Uterus (tissue), 2 donors: ENCODE measurements at regions not wholly inside any gene's neighbourhood (a gene's known extent, or its start where the extent isn't known, plus 50 kb on each side); places are given as distances from the start of the nearest gene placed in this dataset.

ENCODE experiments used
- POLR2A ChIP-seq, 2 donors: fragments of 450-650 bp; IDR thresholded peaks; one replicate each; pipeline ENCODE4 v1.6.1; 2016; ENCODE audit warnings: antibody characterized with exemption in 2 of 2, mild to moderate bottlenecking in 1 of 2, moderate library complexity in 1 of 2
- TF ChIP-seq, protein P1 (sequence below), 4 experiments: fragments of 200-600 bp in 2 of 4; fragments of 450-650 bp in 2 of 4; sonication (generic) in 2 of 4; IDR thresholded peaks; one replicate each; pipeline ENCODE4 v1.5.1; 2016 to 2019; ENCODE audit warnings: antibody characterized with exemption in 4 of 4, mild to moderate bottlenecking in 2 of 4, moderate library complexity in 1 of 4

DNA sequence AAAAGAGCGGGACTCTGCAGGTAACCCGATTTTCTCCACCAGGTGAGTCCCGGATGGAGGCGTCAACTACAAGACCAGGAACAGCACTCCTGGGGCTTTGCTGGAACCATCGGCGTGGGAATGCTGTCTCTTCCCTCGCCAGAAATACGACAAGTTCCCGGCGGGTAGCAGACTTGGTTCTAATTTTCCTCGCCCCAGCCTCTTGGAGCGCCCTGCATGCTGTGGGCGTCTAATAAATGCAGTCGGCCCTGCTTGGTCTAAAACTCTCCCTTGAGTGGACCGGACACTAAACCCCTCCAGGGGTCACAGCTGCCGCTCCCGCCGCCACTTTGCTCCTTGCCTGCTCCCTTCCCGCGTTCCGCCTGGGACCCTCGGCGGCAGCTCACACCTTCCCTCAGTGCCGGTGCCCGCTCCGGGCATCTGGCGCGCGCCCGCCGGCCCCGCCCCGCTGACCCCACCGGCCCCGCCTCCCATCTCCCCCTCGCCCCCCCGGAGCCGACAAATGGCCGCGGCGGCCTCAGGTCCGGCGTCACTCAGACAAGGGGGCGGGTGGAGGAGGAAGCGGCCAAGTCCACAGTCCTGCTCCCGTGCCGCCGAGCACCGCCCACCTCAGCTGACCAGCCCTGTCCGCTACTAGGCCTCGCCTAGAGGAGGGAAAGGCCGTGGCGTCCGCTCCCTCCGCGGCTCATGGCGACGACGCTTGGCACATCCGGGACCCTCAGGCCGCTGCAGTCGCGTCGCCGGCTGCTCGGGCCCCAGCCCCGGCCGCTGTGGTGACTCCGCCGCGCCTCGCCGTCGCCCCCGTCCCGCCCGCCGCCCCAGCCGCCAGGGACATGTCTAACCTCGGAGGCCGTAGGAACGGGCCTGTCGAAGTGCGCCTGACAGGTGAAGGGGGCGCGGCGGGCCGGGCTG, 65.8 kb downstream of the KPNA2 start:
- TF ChIP-seq, protein P1, sequence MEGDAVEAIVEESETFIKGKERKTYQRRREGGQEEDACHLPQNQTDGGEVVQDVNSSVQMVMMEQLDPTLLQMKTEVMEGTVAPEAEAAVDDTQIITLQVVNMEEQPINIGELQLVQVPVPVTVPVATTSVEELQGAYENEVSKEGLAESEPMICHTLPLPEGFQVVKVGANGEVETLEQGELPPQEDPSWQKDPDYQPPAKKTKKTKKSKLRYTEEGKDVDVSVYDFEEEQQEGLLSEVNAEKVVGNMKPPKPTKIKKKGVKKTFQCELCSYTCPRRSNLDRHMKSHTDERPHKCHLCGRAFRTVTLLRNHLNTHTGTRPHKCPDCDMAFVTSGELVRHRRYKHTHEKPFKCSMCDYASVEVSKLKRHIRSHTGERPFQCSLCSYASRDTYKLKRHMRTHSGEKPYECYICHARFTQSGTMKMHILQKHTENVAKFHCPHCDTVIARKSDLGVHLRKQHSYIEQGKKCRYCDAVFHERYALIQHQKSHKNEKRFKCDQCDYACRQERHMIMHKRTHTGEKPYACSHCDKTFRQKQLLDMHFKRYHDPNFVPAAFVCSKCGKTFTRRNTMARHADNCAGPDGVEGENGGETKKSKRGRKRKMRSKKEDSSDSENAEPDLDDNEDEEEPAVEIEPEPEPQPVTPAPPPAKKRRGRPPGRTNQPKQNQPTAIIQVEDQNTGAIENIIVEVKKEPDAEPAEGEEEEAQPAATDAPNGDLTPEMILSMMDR (IDR thresholded peaks at IDR 0.05) = peak in 2 of 4 experiments; percentile 15 to 29
- peak; percentile 83 to 90 for TF ChIP-seq POLR2A (IDR thresholded peaks at IDR 0.05)
